Mesothelial cell of epicardium (in vitro differentiated cells): ENCODE measurements at regions not wholly inside any gene's neighbourhood (a gene's known extent, or its start where the extent isn't known, plus 50 kb on each side); places are given as distances from the start of the nearest gene placed in this dataset.
A peak's percentile ranks its signal among the peaks of the same experiment; 100 is the strongest.

ENCODE experiments used
- DNase-seq, 2 experiments: peaks; one replicate each; pipeline ENCODE4 v3.0.0; 2021; ENCODE audit warnings: low spot score in 2 of 2; ENCODE audit not compliant: unreplicated experiment in 2 of 2
- H3K27ac Mint-ChIP-seq: 2 replicates; pipeline ENCODE4 v1.8.0; 2021; ENCODE audit warnings: mixed read lengths
- H3K27me3 Mint-ChIP-seq: 2 replicates; pipeline ENCODE4 v1.8.0; 2021; ENCODE audit warnings: low read depth, mixed read lengths
- H3K36me3 Mint-ChIP-seq: 2 replicates; pipeline ENCODE4 v1.8.0; 2021; ENCODE audit warnings: mixed read lengths
- H3K4me1 Mint-ChIP-seq: 2 replicates; pipeline ENCODE4 v1.8.0; 2021; ENCODE audit warnings: mixed read lengths
- H3K4me3 Mint-ChIP-seq: 2 replicates; pipeline ENCODE4 v1.8.0; 2021; ENCODE audit warnings: mild to moderate bottlenecking, moderate library complexity, mixed read lengths
- H3K9me3 Mint-ChIP-seq: 2 replicates; pipeline ENCODE4 v1.8.0; 2021; ENCODE audit warnings: mixed read lengths
- TF ChIP-seq, protein P1 (sequence below): fragments of 200-600 bp; sonication (generic); IDR thresholded peaks from one replicate; pipeline ENCODE4 v1.5.0; 2021; ENCODE audit warnings: antibody characterized with exemption; ENCODE audit not compliant: unreplicated experiment

DNA sequence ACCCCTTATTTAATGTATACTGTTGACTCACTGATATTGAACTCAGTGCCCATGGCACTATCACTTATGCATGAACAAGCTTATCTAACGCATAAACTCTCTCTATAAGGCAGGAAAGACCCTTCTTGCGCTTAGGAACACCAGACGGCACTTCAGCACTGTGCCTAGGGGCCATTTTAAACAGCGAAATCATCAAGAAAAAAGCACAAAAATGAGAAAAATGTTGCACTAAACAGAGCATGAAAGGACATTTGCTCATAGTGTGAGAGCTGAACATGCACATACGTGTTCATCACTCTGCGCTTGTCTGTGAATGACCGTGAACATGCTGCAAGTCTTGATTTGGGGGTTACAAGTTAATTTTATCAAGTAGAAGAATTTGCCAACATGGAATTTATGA is 109.6 kb downstream of the WDR11 start:
- Mint-ChIP-seq H3K36me3 (peaks cover 2% of the 10 kb centered on the region), H3K4me1 (peaks cover 52% of the 10 kb centered on the region), H3K9me3 (peaks cover 8% of the 10 kb centered on the region), H3K27ac (no peak overlapping the region), H3K27me3 (no peaks in the 10 kb centered on the region), H3K4me3 (no peak overlapping the region)
- DNase-seq = no peak
- TF ChIP-seq, protein P1, sequence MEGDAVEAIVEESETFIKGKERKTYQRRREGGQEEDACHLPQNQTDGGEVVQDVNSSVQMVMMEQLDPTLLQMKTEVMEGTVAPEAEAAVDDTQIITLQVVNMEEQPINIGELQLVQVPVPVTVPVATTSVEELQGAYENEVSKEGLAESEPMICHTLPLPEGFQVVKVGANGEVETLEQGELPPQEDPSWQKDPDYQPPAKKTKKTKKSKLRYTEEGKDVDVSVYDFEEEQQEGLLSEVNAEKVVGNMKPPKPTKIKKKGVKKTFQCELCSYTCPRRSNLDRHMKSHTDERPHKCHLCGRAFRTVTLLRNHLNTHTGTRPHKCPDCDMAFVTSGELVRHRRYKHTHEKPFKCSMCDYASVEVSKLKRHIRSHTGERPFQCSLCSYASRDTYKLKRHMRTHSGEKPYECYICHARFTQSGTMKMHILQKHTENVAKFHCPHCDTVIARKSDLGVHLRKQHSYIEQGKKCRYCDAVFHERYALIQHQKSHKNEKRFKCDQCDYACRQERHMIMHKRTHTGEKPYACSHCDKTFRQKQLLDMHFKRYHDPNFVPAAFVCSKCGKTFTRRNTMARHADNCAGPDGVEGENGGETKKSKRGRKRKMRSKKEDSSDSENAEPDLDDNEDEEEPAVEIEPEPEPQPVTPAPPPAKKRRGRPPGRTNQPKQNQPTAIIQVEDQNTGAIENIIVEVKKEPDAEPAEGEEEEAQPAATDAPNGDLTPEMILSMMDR = no peak

DNA sequence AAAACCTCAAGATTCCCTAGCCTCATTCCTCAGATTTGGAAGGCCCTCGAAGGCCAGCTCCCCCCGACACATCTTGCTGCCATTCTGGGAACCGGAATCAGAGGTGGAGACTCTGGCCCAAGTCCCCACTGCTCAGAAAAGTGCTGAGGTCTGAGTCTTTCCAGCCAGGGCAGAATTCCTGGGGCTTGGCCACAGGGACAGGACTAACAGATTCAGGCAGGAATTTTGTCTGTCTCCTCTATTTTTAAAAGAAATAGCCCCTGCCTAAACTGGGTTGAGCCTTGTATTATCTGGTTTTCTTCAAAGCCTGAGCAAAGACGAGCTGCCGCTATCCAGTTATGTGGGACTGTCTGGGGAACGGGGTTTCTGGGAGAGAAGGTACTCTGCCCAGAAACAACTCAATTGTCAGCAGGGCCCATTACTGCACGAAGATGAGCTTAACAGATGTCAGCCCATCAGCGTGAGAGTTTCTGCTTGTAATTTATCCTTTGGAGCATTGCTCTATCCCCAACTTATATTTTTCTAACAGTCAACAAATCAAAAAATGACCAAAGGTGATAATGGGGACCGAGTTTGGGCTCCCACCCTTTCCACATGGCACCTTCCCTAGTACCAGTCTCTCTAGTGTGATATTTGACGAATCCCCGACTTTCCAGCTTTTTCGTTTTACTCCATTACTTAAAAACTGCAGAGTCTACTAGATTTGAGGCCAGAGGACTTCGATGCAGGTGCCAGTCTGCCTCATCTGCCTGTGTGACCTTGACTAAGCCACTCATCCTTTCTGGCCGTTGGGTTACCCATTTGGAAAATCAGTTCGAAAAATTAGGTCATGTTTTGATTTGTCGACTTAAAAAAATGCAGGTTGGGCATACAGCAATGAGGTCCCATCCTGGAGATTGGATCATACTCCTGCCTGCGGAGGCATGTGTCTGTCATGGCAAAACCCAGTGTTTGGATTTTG is 110.9 kb downstream of the WDR11 start:
- no peak for DNase-seq
- Mint-ChIP-seq H3K9me3 (peaks cover 2% of the 10 kb centered on the region), H3K27ac (peak overlapping the region; percentile 93), H3K36me3 (peaks cover 2% of the 10 kb centered on the region), H3K4me3 (no peak overlapping the region), H3K4me1 (peaks cover 66% of the 10 kb centered on the region), H3K27me3 (no peaks in the 10 kb centered on the region)
- TF ChIP-seq, protein P1 = no peak

DNA sequence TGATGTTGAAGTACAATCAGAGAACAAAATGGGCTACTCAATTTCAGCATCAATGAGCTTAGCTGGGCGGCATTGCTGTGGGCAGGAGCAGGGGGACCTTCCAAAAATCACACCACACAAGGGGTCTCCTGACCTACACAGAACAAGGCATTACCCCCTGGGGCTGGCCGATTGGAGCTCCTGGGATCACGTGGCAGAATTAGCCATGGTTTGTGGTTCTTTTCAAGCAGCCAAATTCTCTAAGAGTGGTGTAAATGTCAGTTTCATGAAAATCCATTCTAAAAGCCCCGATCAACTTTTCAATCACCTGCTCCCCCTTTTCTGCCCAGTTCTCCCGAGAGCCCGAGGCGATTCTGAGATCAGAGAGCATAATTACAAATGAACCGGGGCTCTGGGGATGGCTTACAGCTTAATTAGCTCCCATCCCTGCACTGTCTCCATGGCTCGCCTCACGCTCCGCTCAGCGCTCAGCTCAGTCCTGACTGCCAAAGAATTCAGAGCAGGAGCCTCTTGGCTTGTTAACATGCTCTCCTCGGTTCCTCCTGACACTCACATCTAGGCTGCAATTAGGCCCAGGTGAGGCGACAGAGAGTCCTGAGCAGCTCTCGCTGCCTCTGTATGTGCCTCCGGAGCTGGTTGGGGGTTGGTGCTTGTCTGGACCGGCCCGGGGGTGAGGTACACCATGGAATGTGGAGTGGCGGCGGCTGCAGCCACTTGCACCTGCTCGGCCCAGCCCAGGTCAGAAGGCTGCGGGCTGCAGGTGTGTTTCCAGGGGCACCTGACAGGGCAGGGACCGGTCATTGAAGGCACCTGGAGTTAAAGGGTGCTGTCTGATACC is 111.8 kb downstream of the WDR11 start:
- H3K4me1 Mint-ChIP-seq = peaks cover 73% of the 10 kb centered on the region
- no peak overlapping the region for H3K4me3 Mint-ChIP-seq
- H3K27me3 Mint-ChIP-seq = no peaks in the 10 kb centered on the region
- H3K9me3 Mint-ChIP-seq = no peaks in the 10 kb centered on the region
- peak overlapping the region; percentile 93 for H3K27ac Mint-ChIP-seq
- TF ChIP-seq, protein P1 = no peak
- no peak for DNase-seq
- H3K36me3 Mint-ChIP-seq = peaks cover under 1% of the 10 kb centered on the region

DNA sequence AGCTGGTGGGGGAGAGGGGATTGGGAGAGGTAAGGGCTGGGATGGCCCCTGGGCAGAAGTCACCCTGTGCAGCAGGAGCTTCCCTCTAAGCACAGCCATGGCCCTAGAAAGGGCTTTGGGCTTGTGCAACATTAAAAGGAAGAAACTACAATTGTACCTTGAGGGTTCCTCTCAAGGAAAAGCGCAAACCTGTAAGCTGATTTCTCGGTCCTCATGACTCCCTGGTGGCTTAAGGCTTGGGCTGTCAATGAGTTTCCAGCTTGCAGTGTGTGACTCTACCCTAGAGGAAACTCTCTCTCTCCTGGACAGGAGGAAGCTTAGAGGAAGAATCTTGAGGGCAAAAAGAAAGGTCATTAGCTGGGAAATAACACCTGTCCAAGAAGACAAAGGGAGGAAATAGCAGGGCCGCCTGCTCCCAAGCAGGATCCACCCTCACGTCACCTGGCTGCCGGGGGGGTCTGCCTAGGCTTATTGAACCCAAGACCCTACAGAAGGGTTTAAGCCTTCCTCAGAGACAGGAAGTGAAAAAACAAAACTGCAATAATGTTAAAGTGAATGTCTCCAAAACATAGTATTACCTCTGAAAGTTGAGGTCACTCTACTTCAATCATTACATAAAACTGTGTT is 112.5 kb downstream of the WDR11 start:
- H3K4me3 Mint-ChIP-seq = no peak overlapping the region
- H3K4me1 Mint-ChIP-seq = peaks cover 76% of the 10 kb centered on the region
- peaks cover 2% of the 10 kb centered on the region for H3K9me3 Mint-ChIP-seq
- H3K27me3 Mint-ChIP-seq = no peaks in the 10 kb centered on the region
- peaks cover 3% of the 10 kb centered on the region for H3K36me3 Mint-ChIP-seq
- TF ChIP-seq, protein P1 = no peak
- no peak for DNase-seq
- peak overlapping the region; percentile 93 for H3K27ac Mint-ChIP-seq

DNA sequence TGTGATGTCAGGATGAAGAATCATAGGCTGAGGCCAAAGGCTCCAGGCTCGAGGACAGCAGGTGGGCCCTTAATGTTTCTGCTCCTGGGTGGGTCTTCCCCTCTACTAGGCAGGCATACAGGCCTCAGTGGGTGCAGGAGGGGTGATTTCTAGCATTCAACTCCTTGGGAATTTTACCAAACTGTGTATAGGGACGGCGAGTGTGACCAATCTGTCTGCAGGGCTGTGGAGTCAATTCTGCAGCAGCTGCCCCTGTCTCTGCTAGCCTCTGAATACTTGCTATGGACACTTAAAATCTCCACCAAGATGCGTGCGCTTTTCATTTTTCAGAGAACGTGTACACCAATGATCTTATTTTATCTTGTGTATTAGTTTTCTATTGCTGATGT is 115.5 kb downstream of the WDR11 start:
- Mint-ChIP-seq H3K27me3 (no peaks in the 10 kb centered on the region), H3K4me3 (peak overlapping the region; percentile 37), H3K4me1 (peaks cover 87% of the 10 kb centered on the region), H3K9me3 (peaks cover 8% of the 10 kb centered on the region), H3K27ac (peak overlapping the region; percentile 93), H3K36me3 (peaks cover 8% of the 10 kb centered on the region)
- TF ChIP-seq, protein P1 = no peak
- DNase-seq = no peak
